GM21717 (cell line): ENCODE measurements at regions not wholly inside any gene's neighbourhood (a gene's known extent, or its start where the extent isn't known, plus 50 kb on each side); places are given as distances from the start of the nearest gene placed in this dataset.
"Not testable (repeated sequence)": the region's sequence is repeated elsewhere in the genome, so short reads cannot be mapped to it uniquely, and the experiment has no call there.

ENCODE experiments used
- ATAC-seq: cut with Tn5 transposase; IDR thresholded peaks from one replicate; pipeline ENCODE4 v1.9.1; 2021; ENCODE audit warnings: mild to moderate bottlenecking, moderate library complexity; ENCODE audit not compliant: unreplicated experiment

DNA sequence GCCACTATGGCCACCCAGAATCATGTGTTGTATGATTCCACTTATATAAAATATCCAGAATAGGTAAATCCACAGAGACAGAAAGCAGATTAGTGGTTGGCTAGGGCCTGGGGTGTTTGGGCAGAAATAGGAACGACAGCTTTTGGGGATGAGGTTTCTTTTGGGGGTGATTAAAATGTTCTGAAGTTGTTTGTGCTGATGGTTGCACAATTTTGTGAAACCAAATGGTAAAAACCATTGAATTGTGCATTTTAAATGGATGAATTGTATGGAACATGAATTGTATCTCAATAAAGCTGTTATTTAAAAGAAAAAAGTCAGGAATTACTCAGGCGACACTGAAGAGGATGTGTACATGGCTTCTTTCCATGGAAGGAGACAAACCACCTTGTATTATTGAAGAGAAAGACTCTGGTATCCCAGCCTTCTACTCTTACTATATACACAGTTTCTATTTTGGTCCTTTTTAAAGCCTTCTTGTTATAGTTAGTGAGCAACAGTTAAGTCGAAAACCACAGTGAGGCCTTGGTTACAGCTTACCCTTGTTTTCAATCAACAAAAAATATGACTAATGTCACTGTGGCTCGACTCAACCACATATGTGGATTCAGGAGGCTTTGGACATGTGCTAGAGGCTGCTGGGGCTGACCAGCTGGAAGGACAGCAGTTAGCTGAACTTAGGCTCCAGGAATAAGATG lies 57.1 kb upstream of the KMT2E start:
- peak; percentile 82 for ATAC-seq

DNA sequence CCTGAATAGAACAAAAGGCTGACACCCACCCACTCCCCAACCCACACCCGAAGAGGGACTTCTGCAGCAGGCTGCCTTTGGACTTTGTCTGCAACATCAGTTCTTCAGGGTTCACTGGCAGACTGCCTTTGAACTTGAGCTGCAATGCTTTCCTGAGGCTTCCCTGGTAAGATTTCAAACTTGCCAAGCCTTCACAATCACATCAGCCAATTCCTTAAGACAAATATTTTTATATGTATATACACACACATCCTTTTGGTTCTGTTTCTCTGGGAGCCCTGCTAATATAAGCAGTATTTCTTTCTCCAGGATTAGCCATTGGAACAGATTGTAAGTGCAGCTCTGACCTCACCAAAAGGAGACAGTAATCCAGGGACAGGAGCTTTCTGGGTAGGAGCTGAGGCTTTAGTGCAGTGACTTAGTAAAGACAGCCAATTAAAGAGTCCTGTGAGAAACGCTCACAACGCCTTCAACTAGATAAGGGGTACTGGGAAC lies 55.6 kb upstream of the KMT2E start:
- ATAC-seq, result no peak

DNA sequence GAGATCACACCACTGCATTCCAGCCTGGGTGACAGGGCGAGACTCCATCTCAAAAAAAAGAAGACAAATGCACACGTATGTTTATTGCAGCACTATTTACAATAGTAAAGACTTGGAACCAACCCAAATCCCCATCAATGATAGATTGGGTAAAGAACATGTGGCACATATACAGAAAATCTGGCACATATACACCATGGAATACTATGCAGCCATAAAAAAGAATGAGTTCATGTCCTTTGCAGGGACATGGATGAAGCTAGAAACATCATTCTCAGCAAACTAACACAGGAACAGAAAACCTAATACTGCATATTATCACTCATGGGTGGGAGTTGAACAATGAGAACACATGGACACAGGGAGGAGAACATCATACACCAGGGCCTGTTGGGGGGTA lies 54.5 kb upstream of the KMT2E start:
- ATAC-seq, result not testable (repeated sequence)

DNA sequence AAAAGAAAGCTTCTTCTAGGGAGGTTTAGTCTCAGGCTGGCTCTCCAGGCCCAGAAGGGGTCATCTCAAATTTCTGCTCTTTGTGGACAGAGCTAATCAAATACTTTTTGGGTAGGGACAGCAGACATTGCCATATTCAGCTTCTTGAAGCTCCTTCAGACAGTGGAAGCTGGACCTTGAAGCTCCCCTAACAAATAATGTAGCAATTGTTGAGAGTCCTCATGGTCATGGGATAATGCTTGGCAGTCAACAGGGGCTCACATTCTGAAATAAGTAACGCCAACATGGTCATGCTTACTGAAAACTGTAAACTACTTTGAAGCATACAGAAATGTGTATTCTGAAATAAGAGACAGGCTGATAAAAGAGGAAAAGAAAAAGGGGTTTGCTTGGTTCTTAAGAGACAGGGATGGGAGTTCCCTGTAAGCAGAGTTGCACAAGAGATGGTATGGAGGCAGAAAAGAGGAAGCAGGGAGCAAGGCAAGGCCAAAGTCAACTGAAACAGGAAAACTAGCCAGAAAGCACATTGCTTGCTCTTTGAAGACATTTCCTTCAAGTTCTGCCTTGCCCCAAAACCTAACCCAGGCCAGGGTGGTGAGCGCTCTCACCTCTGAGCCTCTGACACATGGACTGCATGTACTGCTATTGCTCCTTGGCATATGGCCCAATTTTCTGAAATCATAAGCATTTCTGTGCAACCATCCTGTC lies 53.1 kb upstream of the KMT2E start:
- peak; percentile 54 for ATAC-seq

GRCh38 chr7:104961821-104962220 lies 52.2 kb upstream of the KMT2E start:
- no peak for ATAC-seq

DNA sequence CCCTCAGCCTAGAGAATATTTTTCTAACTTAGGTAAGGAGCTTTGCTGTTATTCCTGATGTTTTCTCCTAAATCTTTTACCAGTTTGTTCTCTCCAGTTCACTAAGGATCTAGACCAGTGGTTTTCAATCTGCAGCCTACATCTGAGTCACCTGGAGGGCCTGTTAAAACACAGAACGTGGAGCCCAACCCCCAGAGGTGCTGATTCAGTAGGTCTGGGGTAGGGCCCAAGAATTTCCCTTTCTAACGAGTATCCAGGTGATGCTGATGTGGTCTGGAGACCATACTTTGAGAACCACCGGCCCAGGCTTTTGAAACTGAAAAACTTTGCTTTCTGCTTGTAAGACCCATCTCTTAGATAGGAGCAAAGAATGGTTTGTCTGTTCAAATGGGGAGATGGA lies 51.2 kb upstream of the KMT2E start:
- ATAC-seq, result no peak

- no peak for ATAC-seq
These were observed 50.5 kb upstream of the KMT2E start for GRCh38 chr7:104963378-104963990.

- ATAC-seq, result no peak
These were observed 50.0 kb upstream of the KMT2E start for GRCh38 chr7:104963991-104964385.
